Mononuclear cell (primary cell): ENCODE measurements at regions not wholly inside any gene's neighbourhood (a gene's known extent, or its start where the extent isn't known, plus 50 kb on each side); places are given as distances from the start of the nearest gene placed in this dataset.
"Not testable (repeated sequence)": the region's sequence is repeated elsewhere in the genome, so short reads cannot be mapped to it uniquely, and the experiment has no call there.

ENCODE experiments used
- H3K27me3 ChIP-seq: 2 replicates; pipeline ENCODE4 v1.6.0; 2011; ENCODE audit warnings: low read length, control low read depth; ENCODE audit not compliant: insufficient read depth
- H3K4me1 ChIP-seq: 2 replicates; pipeline ENCODE4 v1.5.1; 2011; ENCODE audit warnings: mild to moderate bottlenecking, low read length, control low read depth; ENCODE audit not compliant: insufficient read depth
- H3K4me3 ChIP-seq: 2 replicates; pipeline ENCODE4 v1.5.1; 2011; ENCODE audit warnings: mild to moderate bottlenecking, low read length, moderate library complexity
- H3K9me3 ChIP-seq: 2 replicates; pipeline ENCODE4 v1.5.1; 2011; ENCODE audit warnings: low read depth, mild to moderate bottlenecking, control low read depth, low read length

- H3K4me1 ChIP-seq = no peaks in the 10 kb centered on the region
- H3K27me3 ChIP-seq = no peaks in the 10 kb centered on the region
- H3K9me3 ChIP-seq = no peaks in the 10 kb centered on the region
- H3K4me3 ChIP-seq = no peak overlapping the region
These were observed 1224.9 kb upstream of the TMEM132C start for GRCh38 chr12:127041985-127042625.

DNA sequence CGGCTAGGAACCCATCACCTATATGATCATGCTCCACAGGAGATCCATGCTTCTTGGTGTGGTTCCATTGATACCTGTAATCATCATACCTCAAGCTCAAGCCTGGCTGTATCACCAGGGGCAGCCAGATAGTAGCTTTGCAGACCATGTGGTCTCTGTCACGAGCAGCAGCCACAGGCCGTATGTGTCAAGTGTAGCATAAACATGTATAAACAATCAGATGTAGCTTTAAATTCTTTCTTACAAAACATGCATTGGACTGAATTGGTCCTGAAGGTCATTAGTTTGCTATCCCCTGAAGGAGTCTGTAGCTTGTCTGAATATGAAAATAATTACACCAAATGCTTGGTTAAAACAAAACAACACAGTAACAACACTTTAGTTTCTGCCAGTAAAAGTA is 1223.2 kb upstream of the TMEM132C start:
- Histone ChIP-seq H3K27me3 (no peaks in the 10 kb centered on the region), H3K4me3 (no peak overlapping the region), H3K9me3 (no peaks in the 10 kb centered on the region), H3K4me1 (no peaks in the 10 kb centered on the region)

GRCh38 chr12:127044836-127045235 is 1222.1 kb upstream of the TMEM132C start:
- Histone ChIP-seq H3K4me3 (no peak overlapping the region), H3K9me3 (no peaks in the 10 kb centered on the region), H3K4me1 (no peaks in the 10 kb centered on the region), H3K27me3 (no peaks in the 10 kb centered on the region)

DNA sequence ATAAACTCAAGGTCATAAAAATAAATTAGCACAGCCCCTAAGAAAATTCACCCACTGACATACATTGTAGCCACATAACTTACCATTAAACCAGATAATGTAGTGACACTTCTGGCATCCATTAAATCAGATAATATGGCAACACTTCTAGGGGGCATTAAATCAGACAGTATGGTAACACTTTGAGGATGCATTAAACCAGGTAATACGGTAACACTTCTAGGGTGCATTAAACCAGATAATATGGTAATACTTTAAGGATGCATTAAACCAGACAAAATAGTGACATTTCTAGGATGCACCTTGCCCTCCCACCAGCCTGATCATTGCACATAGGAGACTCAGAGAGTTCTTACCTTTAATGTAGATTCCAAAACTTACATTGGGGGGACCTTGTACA is 1220.5 kb upstream of the TMEM132C start:
- H3K9me3 ChIP-seq = no peaks in the 10 kb centered on the region
- no peaks in the 10 kb centered on the region for H3K4me1 ChIP-seq

GRCh38 chr12:127048057-127048456 is 1218.9 kb upstream of the TMEM132C start:
- no peaks in the 10 kb centered on the region for H3K4me1 ChIP-seq

More for the DNA sequence above, 1220.5 kb upstream of the TMEM132C start:
- H3K27me3 ChIP-seq = no peaks in the 10 kb centered on the region
- H3K4me3 ChIP-seq = no peak overlapping the region

DNA sequence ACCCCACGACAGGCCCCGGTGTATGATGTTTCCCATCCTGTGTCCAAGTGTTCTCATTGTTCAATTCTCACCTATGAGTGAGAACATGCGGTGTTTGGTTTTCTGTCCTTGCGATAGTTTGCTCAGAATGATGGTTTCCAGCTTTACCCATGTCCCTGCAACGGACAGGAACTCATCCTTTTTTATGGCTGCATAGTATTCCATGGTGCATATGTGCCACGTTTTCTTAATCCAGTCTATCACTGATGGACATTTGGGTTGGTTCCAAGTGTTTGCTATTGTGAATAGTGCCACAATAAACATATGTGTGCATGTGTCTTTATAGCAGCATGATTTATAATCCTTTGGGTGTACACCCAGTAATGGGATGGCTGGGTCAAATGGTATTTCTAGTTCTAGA is 1218.4 kb upstream of the TMEM132C start:
- not testable (repeated sequence) for H3K4me1 ChIP-seq, H3K9me3 ChIP-seq

More at GRCh38 chr12:127048057-127048456, 1218.9 kb upstream of the TMEM132C start:
- H3K27me3 ChIP-seq = no peaks in the 10 kb centered on the region
- H3K4me3 ChIP-seq = no peak overlapping the region
- H3K9me3 ChIP-seq = no peaks in the 10 kb centered on the region

GRCh38 chr12:127051139-127051538 is 1215.8 kb upstream of the TMEM132C start:
- no peaks in the 10 kb centered on the region for H3K4me1 ChIP-seq
- H3K4me3 ChIP-seq = no peak overlapping the region
- no peaks in the 10 kb centered on the region for H3K27me3 ChIP-seq
- no peaks in the 10 kb centered on the region for H3K9me3 ChIP-seq

More for the DNA sequence above, 1218.4 kb upstream of the TMEM132C start:
- H3K4me3 ChIP-seq, H3K27me3 ChIP-seq: not testable (repeated sequence)

- Histone ChIP-seq H3K4me1 (no peaks in the 10 kb centered on the region), H3K4me3 (no peak overlapping the region), H3K27me3 (no peaks in the 10 kb centered on the region), H3K9me3 (no peaks in the 10 kb centered on the region)
These were observed 1214.3 kb upstream of the TMEM132C start for GRCh38 chr12:127052511-127053232.

GRCh38 chr12:127054531-127054930 is 1212.4 kb upstream of the TMEM132C start:
- H3K9me3 ChIP-seq = no peaks in the 10 kb centered on the region
- H3K4me1 ChIP-seq = no peaks in the 10 kb centered on the region

GRCh38 chr12:127060310-127060847 is 1206.6 kb upstream of the TMEM132C start:
- H3K9me3 ChIP-seq = no peaks in the 10 kb centered on the region
- no peak overlapping the region for H3K4me3 ChIP-seq
- no peaks in the 10 kb centered on the region for H3K27me3 ChIP-seq
- H3K4me1 ChIP-seq = no peaks in the 10 kb centered on the region

More at GRCh38 chr12:127054531-127054930, 1212.4 kb upstream of the TMEM132C start:
- Histone ChIP-seq H3K4me3 (no peak overlapping the region), H3K27me3 (no peaks in the 10 kb centered on the region)

DNA sequence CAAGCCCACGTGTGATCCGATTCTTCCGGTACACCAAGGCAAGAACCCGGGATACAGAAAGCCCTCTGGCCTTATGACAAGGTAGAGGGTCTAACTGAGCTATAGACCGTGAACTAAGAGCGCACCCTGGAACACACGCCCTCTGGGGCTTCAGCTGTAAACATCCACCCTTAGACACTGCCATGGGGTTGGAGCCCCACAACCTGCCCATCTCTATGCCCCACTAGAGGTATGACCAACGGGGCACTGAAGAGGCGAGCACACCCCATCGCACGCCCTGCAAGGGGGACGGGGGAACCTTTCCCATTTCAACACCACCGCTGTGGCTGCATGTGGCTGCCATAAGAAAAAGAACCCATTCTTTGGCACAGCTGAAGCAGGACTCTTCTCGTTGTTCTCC is 1206.0 kb upstream of the TMEM132C start:
- Histone ChIP-seq H3K4me3 (no peak overlapping the region), H3K27me3 (no peaks in the 10 kb centered on the region), H3K9me3 (no peaks in the 10 kb centered on the region), H3K4me1 (no peaks in the 10 kb centered on the region)

DNA sequence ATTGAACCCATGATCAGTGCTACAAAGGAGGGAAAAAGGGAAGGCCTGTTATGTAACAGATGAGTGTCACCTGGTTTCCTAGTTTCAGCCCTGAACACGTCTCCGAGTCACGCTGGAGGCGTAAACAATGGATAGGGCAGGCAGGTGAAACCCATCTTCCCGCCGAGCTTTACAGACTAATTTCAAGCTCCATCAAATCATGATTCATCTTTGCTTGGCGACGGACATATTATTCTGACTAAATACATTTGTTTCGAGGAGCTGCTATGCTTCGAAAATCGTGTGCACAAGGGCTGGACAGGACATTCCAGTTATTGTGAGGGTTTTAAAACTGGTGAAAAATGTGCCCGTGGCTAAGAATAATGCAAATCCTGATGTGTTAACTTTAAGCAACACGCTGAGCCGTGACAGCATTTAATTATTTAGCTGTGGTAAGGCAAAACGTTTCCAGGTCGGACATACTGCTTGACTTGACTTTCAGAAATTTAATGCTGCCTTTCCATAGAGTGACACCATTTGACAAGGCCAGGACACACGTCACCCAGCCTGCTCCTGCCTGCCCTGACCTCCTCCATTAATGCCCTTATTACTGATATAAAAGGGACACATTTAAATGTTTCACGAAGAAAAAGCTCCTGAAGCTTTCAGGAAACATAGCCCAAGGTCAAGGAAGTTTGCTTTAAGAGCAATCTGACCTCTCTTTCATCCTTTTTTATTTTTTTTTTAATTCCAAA is 1203.5 kb upstream of the TMEM132C start:
- Histone ChIP-seq H3K4me3 (no peak overlapping the region), H3K4me1 (no peaks in the 10 kb centered on the region), H3K27me3 (no peaks in the 10 kb centered on the region), H3K9me3 (no peaks in the 10 kb centered on the region)

GRCh38 chr12:127064207-127064606 is 1202.8 kb upstream of the TMEM132C start:
- Histone ChIP-seq H3K4me3 (no peak overlapping the region), H3K9me3 (no peaks in the 10 kb centered on the region), H3K27me3 (no peaks in the 10 kb centered on the region), H3K4me1 (no peaks in the 10 kb centered on the region)

- no peak overlapping the region for H3K4me3 ChIP-seq
- H3K9me3 ChIP-seq = no peaks in the 10 kb centered on the region
- H3K4me1 ChIP-seq = no peaks in the 10 kb centered on the region
- H3K27me3 ChIP-seq = no peaks in the 10 kb centered on the region
These were observed 1201.4 kb upstream of the TMEM132C start for GRCh38 chr12:127065595-127065994.

DNA sequence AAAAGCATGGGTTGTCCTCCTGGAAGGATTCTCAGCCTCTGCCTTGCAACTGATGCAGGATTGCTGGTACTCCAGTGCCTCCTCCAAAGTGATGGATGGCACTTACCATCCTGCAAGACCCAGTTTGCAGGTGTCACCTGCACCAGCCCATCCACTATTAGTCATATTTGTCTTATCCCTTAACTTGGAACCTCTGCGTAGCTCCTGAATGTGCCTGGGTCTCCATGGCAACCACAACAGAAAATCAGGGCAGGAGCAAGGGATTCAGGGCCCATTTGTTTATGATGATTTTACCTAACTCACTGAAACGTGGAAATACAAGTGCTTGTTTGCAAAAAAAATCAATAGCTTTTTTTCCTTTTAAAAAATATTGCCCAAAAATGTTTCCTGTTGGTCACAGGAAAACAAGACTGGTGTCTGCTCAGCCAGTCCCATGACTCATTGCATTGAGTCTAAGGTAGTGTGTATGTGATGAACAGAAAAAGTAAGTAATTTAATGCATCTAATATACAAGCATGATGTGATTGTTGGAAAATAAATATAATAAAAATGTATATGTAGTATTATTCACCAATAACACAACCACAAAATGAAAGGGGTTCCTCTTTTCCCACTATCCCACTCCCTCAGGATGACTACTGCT is 1196.3 kb upstream of the TMEM132C start:
- H3K27me3 ChIP-seq = no peaks in the 10 kb centered on the region
- no peaks in the 10 kb centered on the region for H3K4me1 ChIP-seq
- H3K4me3 ChIP-seq = no peak overlapping the region
- H3K9me3 ChIP-seq = no peaks in the 10 kb centered on the region
